ENCODE measurements at regions not wholly inside any gene's neighbourhood (a gene's known extent, or its start where the extent isn't known, plus 50 kb on each side); places are given as distances from the start of the nearest gene placed in this dataset.

GRCh38 chr13:42688821-42689220 is 92.6 kb upstream of the FAM216B start:
- H2AFZ ChIP-seq (ENCODE audit: control insufficient read depth, low read length) = no peak overlapping the region
- H3K9me1 ChIP-seq (ENCODE audit: control insufficient read depth, extremely low read depth, insufficient read depth, low read length) = no peaks in the 10 kb centered on the region
- no peaks in the 10 kb centered on the region for H4K20me1 ChIP-seq (ENCODE audit: control insufficient read depth, extremely low read depth, insufficient read depth, low read length)
- DNase-seq (ENCODE audit: low read depth, low spot score) (no peak), FAIRE-seq (no peak)
- H3K79me2 ChIP-seq (ENCODE audit: control insufficient read depth, insufficient read depth, low read length) = no peaks in the 10 kb centered on the region
- H3K4me3 ChIP-seq (ENCODE audit: control insufficient read depth in 2 of 3, extremely low read depth in 1 of 3, insufficient read depth in 2 of 3, low read depth in 1 of 3, low read length in 3 of 3) = no peak overlapping the region
- H3K9me3 ChIP-seq (ENCODE audit: control insufficient read depth, low read depth, low read length) = no peaks in the 10 kb centered on the region
- no peak overlapping the region for H3K4me2 ChIP-seq (ENCODE audit: control insufficient read depth, extremely low read depth, insufficient read depth, low read depth, low read length)
- H3K9ac ChIP-seq (ENCODE audit: control insufficient read depth, extremely low read depth, insufficient read depth, low read length) = no peak overlapping the region
- TF ChIP-seq EZH2 (IDR thresholded peaks at IDR 0.05; ENCODE audit: low read length) = no peak
- TF ChIP-seq, protein P1, sequence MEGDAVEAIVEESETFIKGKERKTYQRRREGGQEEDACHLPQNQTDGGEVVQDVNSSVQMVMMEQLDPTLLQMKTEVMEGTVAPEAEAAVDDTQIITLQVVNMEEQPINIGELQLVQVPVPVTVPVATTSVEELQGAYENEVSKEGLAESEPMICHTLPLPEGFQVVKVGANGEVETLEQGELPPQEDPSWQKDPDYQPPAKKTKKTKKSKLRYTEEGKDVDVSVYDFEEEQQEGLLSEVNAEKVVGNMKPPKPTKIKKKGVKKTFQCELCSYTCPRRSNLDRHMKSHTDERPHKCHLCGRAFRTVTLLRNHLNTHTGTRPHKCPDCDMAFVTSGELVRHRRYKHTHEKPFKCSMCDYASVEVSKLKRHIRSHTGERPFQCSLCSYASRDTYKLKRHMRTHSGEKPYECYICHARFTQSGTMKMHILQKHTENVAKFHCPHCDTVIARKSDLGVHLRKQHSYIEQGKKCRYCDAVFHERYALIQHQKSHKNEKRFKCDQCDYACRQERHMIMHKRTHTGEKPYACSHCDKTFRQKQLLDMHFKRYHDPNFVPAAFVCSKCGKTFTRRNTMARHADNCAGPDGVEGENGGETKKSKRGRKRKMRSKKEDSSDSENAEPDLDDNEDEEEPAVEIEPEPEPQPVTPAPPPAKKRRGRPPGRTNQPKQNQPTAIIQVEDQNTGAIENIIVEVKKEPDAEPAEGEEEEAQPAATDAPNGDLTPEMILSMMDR (optimal IDR thresholded peaks at IDR 0.05 in 1 of 3, IDR thresholded peaks at IDR 0.05 in 1 of 3, conservative IDR thresholded peaks at IDR 0.05 in 1 of 3; ENCODE audit: extremely low read depth in 1 of 3, insufficient read depth in 2 of 3, low read length in 3 of 3) = no peak
- H3K36me3 ChIP-seq (ENCODE audit: control insufficient read depth in 2 of 2, extremely low read depth in 1 of 2, insufficient read depth in 2 of 2, low read length in 2 of 2) = no peaks in the 10 kb centered on the region
- H3K27me3 ChIP-seq (ENCODE audit: control insufficient read depth, extremely low read depth, insufficient read depth, low read length) = peaks cover 5% of the 10 kb centered on the region
- H3K4me1 ChIP-seq (ENCODE audit: control insufficient read depth, extremely low read depth, insufficient read depth, low read length) = no peaks in the 10 kb centered on the region
- dilution Hi-C loops (cut with MboI; ENCODE audit: extremely low pct_ligation_motif_present, low sequenced_read_pairs) = no loop called here
- no peak overlapping the region for H3K27ac ChIP-seq (ENCODE audit: control insufficient read depth, insufficient read depth, low read length)

- Histone ChIP-seq H3K9ac (ENCODE audit: control insufficient read depth, extremely low read depth, insufficient read depth, low read length) (no peak overlapping the region), H3K9me1 (ENCODE audit: control insufficient read depth, extremely low read depth, insufficient read depth, low read length) (no peaks in the 10 kb centered on the region), H3K79me2 (ENCODE audit: control insufficient read depth, insufficient read depth, low read length) (no peaks in the 10 kb centered on the region), H2AFZ (ENCODE audit: control insufficient read depth, low read length) (no peak overlapping the region), H3K36me3 (ENCODE audit: control insufficient read depth in 2 of 2, extremely low read depth in 1 of 2, insufficient read depth in 2 of 2, low read length in 2 of 2) (no peaks in the 10 kb centered on the region), H3K4me3 (ENCODE audit: control insufficient read depth in 2 of 3, extremely low read depth in 1 of 3, insufficient read depth in 2 of 3, low read depth in 1 of 3, low read length in 3 of 3) (no peak overlapping the region), H3K4me1 (ENCODE audit: control insufficient read depth, extremely low read depth, insufficient read depth, low read length) (peaks cover 15% of the 10 kb centered on the region), H4K20me1 (ENCODE audit: control insufficient read depth, extremely low read depth, insufficient read depth, low read length) (no peaks in the 10 kb centered on the region), H3K27ac (ENCODE audit: control insufficient read depth, insufficient read depth, low read length) (peak overlapping the region; percentile 16), H3K27me3 (ENCODE audit: control insufficient read depth, extremely low read depth, insufficient read depth, low read length) (no peaks in the 10 kb centered on the region), H3K4me2 (ENCODE audit: control insufficient read depth, extremely low read depth, insufficient read depth, low read depth, low read length) (peak overlapping the region; percentile 46), H3K9me3 (ENCODE audit: control insufficient read depth, low read depth, low read length) (no peaks in the 10 kb centered on the region)
- peak; percentile 99 for FAIRE-seq
- DNase-seq (ENCODE audit: low read depth, low spot score) = peak; percentile 75
- dilution Hi-C loops (cut with MboI; ENCODE audit: extremely low pct_ligation_motif_present, low sequenced_read_pairs) = no loop called here
- TF ChIP-seq, protein P1 (optimal IDR thresholded peaks at IDR 0.05 in 1 of 3, IDR thresholded peaks at IDR 0.05 in 1 of 3, conservative IDR thresholded peaks at IDR 0.05 in 1 of 3; ENCODE audit: extremely low read depth in 1 of 3, insufficient read depth in 2 of 3, low read length in 3 of 3) = no peak
- TF ChIP-seq EZH2 (IDR thresholded peaks at IDR 0.05; ENCODE audit: low read length) = no peak
Measured at GRCh38 chr13:42696191-42696590, 85.2 kb upstream of the FAM216B start.
